Neural cell (in vitro differentiated cells): ENCODE measurements at regions not wholly inside any gene's neighbourhood (a gene's known extent, or its start where the extent isn't known, plus 50 kb on each side); places are given as distances from the start of the nearest gene placed in this dataset.

ENCODE experiments used
- H2AFZ ChIP-seq: fragments of 200-600, 300-800 bp; sonication (generic), shearing (Covaris generic); 2 replicates; pipeline ENCODE4 v1.6.0; 2014; ENCODE audit warnings: low read depth, mild to moderate bottlenecking, antibody characterized with exemption, low read length, moderate library complexity
- H3F3A ChIP-seq: fragments of 200-600 bp; shearing (Covaris generic); 2 replicates; pipeline ENCODE4 v1.6.1; 2016; ENCODE audit warnings: mild to moderate bottlenecking, moderate library complexity, mixed read lengths, antibody characterized with exemption, low read length; ENCODE audit not compliant: insufficient read depth, poor library complexity, severe bottlenecking
- H3K27ac ChIP-seq: fragments of 200-600, 300-800 bp; sonication (generic), shearing (Covaris generic); 2 replicates; pipeline ENCODE4 v1.5.1; 2014; ENCODE audit warnings: mild to moderate bottlenecking, low read length, moderate library complexity
- H3K27me3 ChIP-seq: fragments of 300-800, 200-600 bp; sonication (generic), shearing (Covaris generic); 2 replicates; pipeline ENCODE4 v1.6.0; 2014; ENCODE audit warnings: mild to moderate bottlenecking, low read depth, low read length, moderate library complexity; ENCODE audit not compliant: insufficient read depth
- H3K36me3 ChIP-seq: fragments of 300-800, 200-600 bp; sonication (generic), shearing (Covaris generic); 2 replicates; pipeline ENCODE4 v1.5.1; 2014; ENCODE audit warnings: mild to moderate bottlenecking, antibody characterized with exemption, low read length, moderate library complexity; ENCODE audit not compliant: insufficient read depth
- H3K4me2 ChIP-seq: fragments of 300-800, 200-600 bp; sonication (generic), shearing (Covaris generic); 2 replicates; pipeline ENCODE4 v1.6.0; 2014; ENCODE audit warnings: mild to moderate bottlenecking, low read length
- H3K4me3 ChIP-seq: fragments of 300-800, 200-600 bp; sonication (generic), shearing (Covaris generic); 2 replicates; pipeline ENCODE4 v1.5.1; 2014; ENCODE audit warnings: mild to moderate bottlenecking, low read length, moderate library complexity
- H3K79me2 ChIP-seq: fragments of 200-600 bp; shearing (Covaris generic); replicated peaks from 2 replicates; pipeline ENCODE4 v1.6.0; 2014; ENCODE audit warnings: mild to moderate bottlenecking, low read length, moderate library complexity; ENCODE audit not compliant: insufficient read depth
- H3K9ac ChIP-seq: fragments of 300-800, 200-600 bp; sonication (generic), shearing (Covaris generic); 2 replicates; pipeline ENCODE4 v1.6.1; 2016; ENCODE audit warnings: mild to moderate bottlenecking, low read length, mixed read lengths
- H3K9me2 ChIP-seq: fragments of 200-600 bp; shearing (Covaris generic); 2 replicates; pipeline ENCODE4 v1.6.1; 2016; ENCODE audit warnings: mild to moderate bottlenecking, low read length, mixed read lengths; ENCODE audit not compliant: insufficient read depth
- H3K9me3 ChIP-seq: fragments of 200-600, 300-800 bp; sonication (generic), shearing (Covaris generic); 2 replicates; pipeline ENCODE4 v1.6.1; 2016; ENCODE audit warnings: mild to moderate bottlenecking, mixed run types, low read length, moderate library complexity, mixed read lengths
- H4K20me1 ChIP-seq: fragments of 200-600 bp; shearing (Covaris generic); 2 replicates; pipeline ENCODE4 v1.6.1; 2016; ENCODE audit warnings: mild to moderate bottlenecking, mixed run types; ENCODE audit not compliant: insufficient read depth
- EP300 ChIP-seq: fragments of 450-650 bp; conservative IDR thresholded peaks from 2 replicates; pipeline ENCODE4 v1.6.1; 2014; ENCODE audit warnings: antibody characterized with exemption, mild to moderate bottlenecking, moderate library complexity; ENCODE audit not compliant: poor library complexity, severe bottlenecking
- EZH2 ChIP-seq: fragments of 200-600, 300-800 bp; shearing (Covaris generic), sonication (generic); IDR thresholded peaks from 2 replicates; pipeline ENCODE4 v1.6.1; 2014; ENCODE audit warnings: antibody characterized with exemption, low read length, borderline replicate concordance, mild to moderate bottlenecking; ENCODE audit not compliant: insufficient read depth, poor library complexity, severe bottlenecking
- MXI1 ChIP-seq: fragments of 450-650 bp; conservative IDR thresholded peaks from 2 replicates; pipeline ENCODE4 v1.6.1; 2014; ENCODE audit warnings: antibody characterized with exemption, mild to moderate bottlenecking; ENCODE audit not compliant: poor library complexity, severe bottlenecking
- POLR2AphosphoS5 ChIP-seq: IDR thresholded peaks from 2 replicates; pipeline ENCODE4 v1.6.1; 2012
- RAD21 ChIP-seq: fragments of 450-650 bp; conservative IDR thresholded peaks from 2 replicates; pipeline ENCODE4 v1.6.1; 2014; ENCODE audit warnings: antibody characterized with exemption, mild to moderate bottlenecking, moderate library complexity
- REST ChIP-seq: IDR thresholded peaks from 2 replicates; pipeline ENCODE4 v1.6.1; 2012; ENCODE audit warnings: borderline replicate concordance
- SMC3 ChIP-seq: fragments of 450-650 bp; conservative IDR thresholded peaks from 2 replicates; pipeline ENCODE4 v1.6.1; 2014; ENCODE audit warnings: antibody characterized with exemption, mild to moderate bottlenecking, moderate library complexity; ENCODE audit not compliant: poor library complexity
- TAF1 ChIP-seq: IDR thresholded peaks from 2 replicates; pipeline ENCODE4 v1.6.1; 2012; ENCODE audit warnings: low read depth
- TF ChIP-seq, protein P1 (sequence below): fragments of 450-650 bp; IDR thresholded peaks from 2 replicates; pipeline ENCODE4 v1.5.1; 2014; ENCODE audit warnings: antibody characterized with exemption, mild to moderate bottlenecking, moderate library complexity; ENCODE audit not compliant: poor library complexity, severe bottlenecking

DNA sequence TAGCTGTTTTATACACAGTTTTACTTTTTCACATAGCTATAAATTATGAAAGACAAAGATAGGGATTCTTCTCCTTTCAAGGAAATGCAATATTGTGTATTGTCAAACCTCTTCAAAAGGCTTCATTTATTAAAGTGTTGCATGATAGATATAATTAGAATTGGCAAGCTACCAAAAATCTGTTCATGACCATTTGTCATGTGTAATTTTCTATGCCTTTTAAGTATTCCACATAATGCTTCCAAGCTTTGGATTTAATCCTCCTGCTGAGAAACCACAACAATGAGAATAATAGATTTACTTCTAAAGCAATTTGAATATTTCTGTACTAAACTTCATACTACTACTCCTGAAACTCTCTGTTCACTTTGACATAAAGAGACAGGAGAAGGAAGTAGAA lies 403.2 kb upstream of the CCDC179 start:
- no peaks in the 10 kb centered on the region for H3K9me3 ChIP-seq
- no peak overlapping the region for H3K9ac ChIP-seq
- H3K4me3 ChIP-seq: no peak overlapping the region
- no peaks in the 10 kb centered on the region for H3F3A ChIP-seq
- TF ChIP-seq EP300 (no peak), EZH2 (no peak), MXI1 (no peak), TAF1 (no peak), POLR2AphosphoS5 (no peak)
- TF ChIP-seq, protein P1, sequence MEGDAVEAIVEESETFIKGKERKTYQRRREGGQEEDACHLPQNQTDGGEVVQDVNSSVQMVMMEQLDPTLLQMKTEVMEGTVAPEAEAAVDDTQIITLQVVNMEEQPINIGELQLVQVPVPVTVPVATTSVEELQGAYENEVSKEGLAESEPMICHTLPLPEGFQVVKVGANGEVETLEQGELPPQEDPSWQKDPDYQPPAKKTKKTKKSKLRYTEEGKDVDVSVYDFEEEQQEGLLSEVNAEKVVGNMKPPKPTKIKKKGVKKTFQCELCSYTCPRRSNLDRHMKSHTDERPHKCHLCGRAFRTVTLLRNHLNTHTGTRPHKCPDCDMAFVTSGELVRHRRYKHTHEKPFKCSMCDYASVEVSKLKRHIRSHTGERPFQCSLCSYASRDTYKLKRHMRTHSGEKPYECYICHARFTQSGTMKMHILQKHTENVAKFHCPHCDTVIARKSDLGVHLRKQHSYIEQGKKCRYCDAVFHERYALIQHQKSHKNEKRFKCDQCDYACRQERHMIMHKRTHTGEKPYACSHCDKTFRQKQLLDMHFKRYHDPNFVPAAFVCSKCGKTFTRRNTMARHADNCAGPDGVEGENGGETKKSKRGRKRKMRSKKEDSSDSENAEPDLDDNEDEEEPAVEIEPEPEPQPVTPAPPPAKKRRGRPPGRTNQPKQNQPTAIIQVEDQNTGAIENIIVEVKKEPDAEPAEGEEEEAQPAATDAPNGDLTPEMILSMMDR: no peak
- H3K9me2 ChIP-seq: no peaks in the 10 kb centered on the region
- no peaks in the 10 kb centered on the region for H3K36me3 ChIP-seq
- H4K20me1 ChIP-seq: no peaks in the 10 kb centered on the region
- no peaks in the 10 kb centered on the region for H3K79me2 ChIP-seq
- no peaks in the 10 kb centered on the region for H3K27me3 ChIP-seq
- H3K27ac ChIP-seq: no peak overlapping the region
- no peak overlapping the region for H2AFZ ChIP-seq
- H3K4me2 ChIP-seq: no peak overlapping the region

DNA sequence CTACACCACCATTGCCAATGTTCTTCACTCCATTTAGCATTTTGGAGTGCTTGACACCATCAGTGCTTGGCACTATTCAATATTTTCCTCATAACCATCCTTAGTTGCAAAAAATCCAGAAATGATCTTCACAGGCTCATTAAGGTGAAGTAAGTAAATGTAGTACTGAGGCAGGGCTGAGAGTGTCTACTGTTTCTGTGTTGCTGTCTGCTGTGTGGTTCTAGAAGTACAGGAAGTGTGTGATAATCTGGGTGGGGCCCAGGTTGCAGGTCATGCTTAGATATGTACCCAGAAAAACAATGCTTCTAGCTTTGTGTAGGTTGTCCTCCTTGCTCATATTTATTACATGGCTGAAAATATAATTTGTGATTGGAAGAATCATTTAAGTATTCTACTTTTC lies 411.8 kb upstream of the CCDC179 start:
- Histone ChIP-seq H3K27ac (no peak overlapping the region), H3K9me3 (no peaks in the 10 kb centered on the region), H3K9ac (no peak overlapping the region), H3K9me2 (no peaks in the 10 kb centered on the region), H3K36me3 (no peaks in the 10 kb centered on the region), H3F3A (no peaks in the 10 kb centered on the region), H3K79me2 (no peaks in the 10 kb centered on the region), H2AFZ (no peak overlapping the region), H3K4me2 (no peak overlapping the region), H3K27me3 (no peaks in the 10 kb centered on the region), H3K4me3 (no peak overlapping the region), H4K20me1 (no peaks in the 10 kb centered on the region)
- no peak for TF ChIP-seq EZH2
- TF ChIP-seq TAF1: no peak
- TF ChIP-seq SMC3: no peak
- TF ChIP-seq, protein P1: no peak
- TF ChIP-seq RAD21: no peak
- no peak for TF ChIP-seq MXI1
- no peak for TF ChIP-seq REST
- TF ChIP-seq POLR2AphosphoS5: no peak
- TF ChIP-seq EP300: no peak
